Urinary bladder (tissue), 3 donors: ENCODE measurements at regions not wholly inside any gene's neighbourhood (a gene's known extent, or its start where the extent isn't known, plus 50 kb on each side); places are given as distances from the start of the nearest gene placed in this dataset.

Source experiments
- DNase-seq: peaks from one replicate; pipeline ENCODE4 v3.0.0-alpha.2; 2015; ENCODE audit errors: extremely low spot score
- H3K27ac ChIP-seq: one replicate; pipeline ENCODE4 v1.5.1; 2013; ENCODE audit warnings: low read depth, mild to moderate bottlenecking, moderate library complexity
- H3K36me3 ChIP-seq: one replicate; pipeline ENCODE4 v1.6.1; 2013; ENCODE audit warnings: mild to moderate bottlenecking, moderate library complexity; ENCODE audit not compliant: insufficient read depth
- H3K4me1 ChIP-seq: one replicate; pipeline ENCODE4 v1.6.1; 2013; ENCODE audit warnings: mild to moderate bottlenecking, moderate library complexity; ENCODE audit not compliant: insufficient read depth
- H3K4me3 ChIP-seq: one replicate; pipeline ENCODE4 v1.5.1; 2013; ENCODE audit warnings: low read depth, low read length
- WGBS: extraction: QIAGEN DNeasy Blood & Tissue Kit; methylation state at CpG from one replicate; pipeline ENCODE4 v1.1.7; 2013; 5-methylcytosine and 5-hydroxymethylcytosine counted together
- donor health status: healthy with polysubstance abuse.
- donor health status: healthy.

- no peak for DNase-seq
- WGBS, result 72% methylated on average over 5 of the region's 5 CpGs
- Histone ChIP-seq H3K4me1 (no peaks in the 10 kb centered on the region), H3K4me3 (no peak overlapping the region), H3K27ac (no peak overlapping the region), H3K36me3 (no peaks in the 10 kb centered on the region)
These were observed 922.7 kb upstream of the CHAC2 start for GRCh38 chr2:52844701-52845423.

- Histone ChIP-seq H3K36me3 (no peaks in the 10 kb centered on the region), H3K4me1 (no peaks in the 10 kb centered on the region), H3K4me3 (no peak overlapping the region), H3K27ac (no peak overlapping the region)
- no peak for DNase-seq
- 89% methylated on average over 2 of the region's 2 CpGs for WGBS
These were observed 931.7 kb upstream of the CHAC2 start for GRCh38 chr2:52835909-52836308.

GRCh38 chr2:52831216-52831615, 936.4 kb upstream of the CHAC2 start:
- Histone ChIP-seq H3K36me3 (no peaks in the 10 kb centered on the region), H3K27ac (no peak overlapping the region), H3K4me3 (no peak overlapping the region), H3K4me1 (no peaks in the 10 kb centered on the region)
- DNase-seq, result no peak

GRCh38 chr2:52828112-52828511, 939.5 kb upstream of the CHAC2 start:
- Histone ChIP-seq H3K27ac (no peak overlapping the region), H3K4me3 (no peak overlapping the region), H3K36me3 (no peaks in the 10 kb centered on the region), H3K4me1 (no peaks in the 10 kb centered on the region)
- WGBS, result 88% methylated on average over 1 of the region's 1 CpG
- no peak for DNase-seq

- H3K4me3 ChIP-seq, result no peak overlapping the region
- H3K27ac ChIP-seq, result no peak overlapping the region
- no peak for DNase-seq
- H3K36me3 ChIP-seq, result no peaks in the 10 kb centered on the region
- H3K4me1 ChIP-seq, result no peaks in the 10 kb centered on the region
These were observed 946.0 kb upstream of the CHAC2 start for GRCh38 chr2:52821631-52822030.

GRCh38 chr2:52818958-52819357, 948.6 kb upstream of the CHAC2 start:
- DNase-seq, result no peak
- Histone ChIP-seq H3K27ac (no peak overlapping the region), H3K36me3 (no peaks in the 10 kb centered on the region), H3K4me1 (no peaks in the 10 kb centered on the region), H3K4me3 (no peak overlapping the region)

- Histone ChIP-seq H3K4me3 (no peak overlapping the region), H3K4me1 (no peaks in the 10 kb centered on the region), H3K36me3 (no peaks in the 10 kb centered on the region), H3K27ac (no peak overlapping the region)
- WGBS, result 27% methylated on average over 4 of the region's 4 CpGs
- no peak for DNase-seq
These were observed 957.1 kb upstream of the CHAC2 start for GRCh38 chr2:52810460-52810859.

- H3K4me1 ChIP-seq, result no peaks in the 10 kb centered on the region
- no peaks in the 10 kb centered on the region for H3K36me3 ChIP-seq
- no peak for DNase-seq
- no peak overlapping the region for H3K4me3 ChIP-seq
- no peak overlapping the region for H3K27ac ChIP-seq
These were observed 961.6 kb upstream of the CHAC2 start for GRCh38 chr2:52805901-52806410.

GRCh38 chr2:52794581-52794980, 973.0 kb upstream of the CHAC2 start:
- 61% methylated on average over 2 of the region's 2 CpGs for WGBS
- H3K4me3 ChIP-seq, result no peak overlapping the region
- H3K27ac ChIP-seq, result no peak overlapping the region
- H3K4me1 ChIP-seq, result no peaks in the 10 kb centered on the region
- H3K36me3 ChIP-seq, result no peaks in the 10 kb centered on the region
- no peak for DNase-seq

GRCh38 chr2:52779446-52779845, 988.2 kb upstream of the CHAC2 start:
- no peak overlapping the region for H3K27ac ChIP-seq
- no peak overlapping the region for H3K4me3 ChIP-seq
- H3K36me3 ChIP-seq, result no peaks in the 10 kb centered on the region
- H3K4me1 ChIP-seq, result no peaks in the 10 kb centered on the region
- no peak for DNase-seq
- 84% methylated on average over 5 of the region's 5 CpGs for whole genome bisulfite sequencing

GRCh38 chr2:52776571-52776970, 991.0 kb upstream of the CHAC2 start:
- no peak for DNase-seq
- H3K4me1 ChIP-seq, result no peaks in the 10 kb centered on the region
- no peak overlapping the region for H3K4me3 ChIP-seq
- WGBS, result 30% methylated on average over 1 of the region's 1 CpG
- H3K27ac ChIP-seq, result no peak overlapping the region
- H3K36me3 ChIP-seq, result no peaks in the 10 kb centered on the region

- Histone ChIP-seq H3K4me1 (no peaks in the 10 kb centered on the region), H3K27ac (no peak overlapping the region), H3K36me3 (no peaks in the 10 kb centered on the region), H3K4me3 (no peak overlapping the region)
- 59% methylated on average over 2 of the region's 2 CpGs for WGBS
- DNase-seq, result no peak
These were observed 991.9 kb upstream of the CHAC2 start for GRCh38 chr2:52775674-52776073.

- no peaks in the 10 kb centered on the region for H3K4me1 ChIP-seq
- DNase-seq, result no peak
- H3K27ac ChIP-seq, result no peak overlapping the region
- WGBS, result 88% methylated on average over 2 of the region's 2 CpGs
- H3K36me3 ChIP-seq, result no peaks in the 10 kb centered on the region
- no peak overlapping the region for H3K4me3 ChIP-seq
These were observed 1001.9 kb upstream of the CHAC2 start for GRCh38 chr2:52765735-52766134.

GRCh38 chr2:52749764-52750163, 1017.8 kb upstream of the CHAC2 start:
- no peaks in the 10 kb centered on the region for H3K36me3 ChIP-seq
- H3K4me3 ChIP-seq, result no peak overlapping the region
- WGBS, result 83% methylated on average over 3 of the region's 3 CpGs
- no peaks in the 10 kb centered on the region for H3K4me1 ChIP-seq
- no peak for DNase-seq
- H3K27ac ChIP-seq, result no peak overlapping the region

- Histone ChIP-seq H3K27ac (no peak overlapping the region), H3K4me1 (no peaks in the 10 kb centered on the region), H3K4me3 (no peak overlapping the region), H3K36me3 (no peaks in the 10 kb centered on the region)
- no peak for DNase-seq
- WGBS, result 87% methylated on average over 1 of the region's 1 CpG
These were observed 1022.5 kb upstream of the CHAC2 start for GRCh38 chr2:52745144-52745543.
